ENCODE measurements at regions not wholly inside any gene's neighbourhood (a gene's known extent, or its start where the extent isn't known, plus 50 kb on each side); places are given as distances from the start of the nearest gene placed in this dataset.
"Not testable (repeated sequence)": the region's sequence is repeated elsewhere in the genome, so short reads cannot be mapped to it uniquely, and the experiment has no call there.

DNA sequence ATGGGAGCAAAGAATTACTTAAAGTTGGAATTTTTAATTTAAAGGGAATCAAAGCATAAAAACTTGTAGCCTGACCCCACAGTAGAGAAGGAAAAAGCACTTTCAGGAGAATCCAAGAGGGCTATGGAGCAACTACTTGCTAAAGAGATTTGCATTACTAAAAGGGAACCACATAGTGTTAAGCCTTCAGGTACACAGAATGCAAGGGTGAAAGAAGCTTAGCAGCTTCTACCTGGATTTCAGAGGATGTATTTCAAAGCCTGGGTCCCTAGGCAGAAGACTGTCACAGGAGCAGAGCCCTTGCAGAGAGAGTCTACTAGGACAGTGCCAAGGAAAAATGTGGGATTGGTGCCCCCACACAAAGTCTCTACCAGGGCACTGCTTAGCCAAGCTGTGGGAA lies 575.0 kb downstream of the GBE1 start:
- no peak for DNase-seq (ENCODE audit: low read depth in 2 of 2)

- DNase-seq (ENCODE audit: low read depth in 2 of 2) = not testable (repeated sequence)
Observed at GRCh38 chr3:81182086-81182875, 579.2 kb downstream of the GBE1 start.

- DNase-seq (ENCODE audit: low read depth in 2 of 2) = no peak
Observed at GRCh38 chr3:81173514-81173913, 587.9 kb downstream of the GBE1 start.

GRCh38 chr3:81170298-81170697 lies 591.1 kb downstream of the GBE1 start:
- no peak for DNase-seq (ENCODE audit: low read depth in 2 of 2)

DNA sequence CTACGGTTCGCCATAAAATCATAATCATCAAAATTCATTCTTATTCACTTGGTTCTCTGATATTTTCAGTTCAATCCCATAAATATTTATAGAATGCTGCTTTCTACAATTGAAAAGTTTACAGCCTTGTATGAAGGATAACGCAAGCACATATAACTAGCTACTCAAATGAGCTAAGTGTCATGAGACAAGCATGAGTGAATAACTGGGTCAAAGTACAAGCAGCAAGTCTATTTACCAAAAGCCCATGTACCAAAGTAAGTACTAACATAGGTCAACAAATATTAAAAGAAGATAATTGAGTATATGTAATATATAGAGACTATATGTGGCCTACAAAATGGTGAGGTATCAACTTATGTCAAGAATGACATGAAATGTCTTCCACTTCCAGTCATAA lies 596.6 kb downstream of the GBE1 start:
- no peak for DNase-seq (ENCODE audit: low read depth in 2 of 2)

GRCh38 chr3:81161851-81162250 lies 599.6 kb downstream of the GBE1 start:
- no peak for DNase-seq (ENCODE audit: low read depth in 2 of 2)

DNA sequence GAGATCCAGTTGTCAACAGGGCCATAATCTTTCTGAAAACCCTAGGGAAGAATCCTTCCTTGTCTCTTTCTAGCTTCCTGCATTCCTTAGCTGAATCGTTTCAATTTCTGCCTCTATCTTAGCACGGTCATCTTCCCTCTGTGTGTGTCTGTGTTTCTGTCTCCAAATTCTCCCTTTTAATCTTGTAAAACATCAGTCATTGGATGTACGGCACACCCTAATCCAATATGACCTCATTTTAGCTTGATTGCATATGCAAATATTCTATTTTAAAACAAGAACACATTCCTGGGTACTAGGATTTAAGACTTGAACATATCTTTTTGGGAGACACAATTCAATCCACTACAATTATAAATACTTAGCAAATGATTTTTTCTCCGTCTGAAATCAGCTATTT lies 600.3 kb downstream of the GBE1 start:
- DNase-seq (ENCODE audit: low read depth in 2 of 2) = no peak

DNA sequence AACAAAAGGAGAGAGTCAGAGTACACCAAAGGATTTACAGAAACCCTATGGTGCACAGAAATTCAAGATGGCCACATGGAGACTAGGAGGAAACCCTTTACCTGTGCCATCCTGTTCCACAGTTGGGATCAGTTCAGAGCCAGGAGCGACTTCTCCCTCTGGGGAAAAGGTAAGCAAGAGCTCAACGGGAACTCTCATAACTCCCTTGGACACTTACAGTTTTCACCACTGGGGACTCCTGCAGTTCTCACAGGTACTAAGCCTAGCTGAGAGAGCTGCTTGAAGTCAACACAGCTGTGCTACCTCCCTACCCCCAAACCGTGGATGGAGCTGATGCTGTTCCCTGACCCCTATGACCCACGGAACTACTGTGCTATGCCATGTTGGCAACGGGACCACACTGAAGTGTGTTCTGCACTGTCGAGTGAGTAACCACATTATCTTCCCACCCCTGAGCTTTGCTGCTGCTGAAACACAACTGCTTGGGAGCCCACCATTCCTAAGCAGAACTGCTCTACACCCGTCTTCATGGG lies 606.8 kb downstream of the GBE1 start:
- no peak for DNase-seq (ENCODE audit: low read depth in 2 of 2)

DNA sequence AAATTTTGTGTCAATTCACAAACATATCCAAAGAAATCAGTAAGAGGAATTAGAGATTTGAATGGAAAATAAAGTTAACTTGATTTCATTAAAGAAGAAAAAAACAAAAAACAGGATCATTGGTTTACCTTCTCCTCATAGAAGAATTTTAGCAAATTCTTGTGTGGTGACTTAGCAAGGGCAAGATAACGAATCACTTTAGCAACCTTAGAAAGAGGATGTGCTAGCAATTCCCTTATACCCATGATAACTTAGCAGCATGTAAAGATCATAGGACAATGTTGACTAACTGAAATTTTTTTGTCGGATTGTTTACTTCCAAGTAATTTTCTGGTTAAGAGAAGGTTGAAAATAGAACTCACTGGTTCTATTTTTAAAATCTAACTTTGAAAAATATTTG lies 609.3 kb downstream of the GBE1 start:
- DNase-seq (ENCODE audit: low read depth in 2 of 2) = no peak

DNA sequence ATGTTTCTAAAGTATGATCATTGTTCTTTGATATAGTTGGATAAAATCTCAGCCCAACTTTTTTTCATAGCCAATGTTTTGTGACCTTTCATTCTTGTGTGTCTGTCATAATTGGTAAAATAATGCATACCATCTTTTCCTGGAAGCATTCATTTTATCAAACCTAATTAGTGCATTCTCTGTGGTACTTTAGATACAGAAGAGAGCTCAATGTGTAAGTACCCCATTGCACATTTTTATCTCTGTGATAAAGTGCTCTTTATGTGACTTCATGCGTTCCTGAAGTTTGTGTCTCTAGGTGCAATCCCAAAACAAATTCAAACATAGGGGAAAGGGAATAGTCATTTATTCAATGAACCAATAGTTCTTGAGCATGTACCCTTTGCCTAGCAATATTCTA lies 628.5 kb downstream of the GBE1 start:
- no peak for DNase-seq (ENCODE audit: low read depth in 2 of 2)

DNA sequence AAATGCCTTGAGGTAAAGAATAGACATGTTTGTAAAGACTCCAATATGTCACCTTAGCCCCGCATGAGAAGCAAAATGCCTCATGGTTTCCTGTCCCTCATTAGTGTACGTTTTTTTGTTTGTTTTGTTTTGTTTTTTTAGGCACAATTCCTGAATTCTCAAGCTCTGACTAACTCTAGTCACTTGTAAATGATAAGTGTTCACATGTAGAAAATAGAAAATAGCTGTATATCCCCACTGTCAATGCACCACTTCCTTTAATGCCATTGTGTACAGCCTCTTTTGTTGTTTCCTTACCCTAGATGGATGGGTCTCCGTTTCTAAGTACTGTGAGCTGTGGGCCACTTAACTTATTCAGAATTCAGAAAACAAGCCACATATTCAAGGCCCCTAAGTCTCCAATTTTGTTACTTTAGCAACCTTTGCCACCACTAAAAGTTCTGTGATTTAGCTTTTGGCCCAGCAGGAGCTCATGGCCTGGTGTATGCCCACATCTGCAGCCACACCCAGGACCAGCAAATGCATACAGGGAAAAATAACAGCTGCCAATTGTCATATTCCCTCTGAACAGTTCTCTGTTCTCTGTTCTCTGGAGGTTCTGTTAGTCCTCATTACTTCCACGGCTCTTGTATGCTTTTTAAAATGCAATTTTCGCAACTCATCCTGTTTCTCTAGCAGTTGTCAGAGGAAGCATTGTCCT lies 655.5 kb downstream of the GBE1 start:
- no peak for DNase-seq (ENCODE audit: low read depth in 2 of 2)

- no peak for DNase-seq (ENCODE audit: low read depth in 2 of 2)
Observed at GRCh38 chr3:81105206-81105605, 656.2 kb downstream of the GBE1 start.

DNA sequence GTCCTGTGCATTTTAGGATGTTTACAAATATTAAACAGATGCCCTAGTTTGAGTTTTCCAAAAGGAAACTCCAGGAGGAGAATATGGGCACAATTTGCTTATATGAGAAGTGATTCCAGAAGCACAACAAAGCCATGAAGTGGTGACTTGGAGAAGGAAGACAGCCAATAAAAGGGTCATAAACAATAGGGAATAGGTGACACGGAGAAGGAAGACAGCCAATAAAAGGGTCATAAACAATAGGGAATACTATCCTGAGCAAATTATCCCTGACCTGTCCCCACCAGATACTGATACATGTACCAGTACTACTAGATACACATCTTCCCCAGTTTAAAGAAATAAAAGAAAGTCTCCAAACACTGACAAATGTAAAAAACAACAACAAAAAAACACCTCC lies 663.6 kb downstream of the GBE1 start:
- DNase-seq (ENCODE audit: low read depth in 2 of 2) = no peak

DNA sequence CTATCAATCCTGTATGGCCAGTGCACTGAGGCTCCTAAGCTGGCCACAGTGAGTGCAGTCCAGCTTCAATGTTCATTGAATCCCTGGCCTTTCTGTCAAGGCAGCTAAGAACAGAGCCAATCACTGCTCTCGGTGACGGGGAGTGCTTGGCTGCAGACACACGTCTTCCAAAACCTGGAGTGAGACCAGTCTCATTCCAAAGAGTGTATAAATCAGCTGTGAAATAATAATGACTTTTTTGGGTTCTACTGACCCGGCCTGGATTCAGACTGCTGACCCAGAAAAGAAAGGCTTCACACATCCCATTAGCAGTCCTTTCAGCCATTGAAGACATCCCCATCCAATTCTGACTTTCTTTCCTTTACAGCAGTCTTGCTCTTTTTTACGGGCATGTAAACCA lies 665.5 kb downstream of the GBE1 start:
- DNase-seq (ENCODE audit: low read depth in 2 of 2) = no peak

DNA sequence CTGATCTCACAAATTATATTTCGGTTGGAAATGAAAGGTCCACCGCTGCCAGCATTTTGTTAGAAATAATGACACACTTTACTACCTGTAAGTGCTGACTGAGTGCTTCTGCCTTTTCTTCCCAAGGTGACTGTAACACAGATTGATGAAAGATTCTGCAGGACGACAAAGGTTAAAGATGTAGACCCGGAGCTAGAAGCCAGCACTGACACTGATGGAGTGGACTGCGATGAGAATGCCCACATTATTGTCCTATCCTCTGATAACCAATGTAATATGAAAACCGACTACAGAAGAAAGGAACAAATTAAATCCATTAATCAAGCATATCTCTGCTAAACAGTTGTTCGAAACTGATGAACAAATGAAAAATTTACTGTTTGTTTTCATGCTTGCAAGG lies 666.5 kb downstream of the GBE1 start:
- no peak for DNase-seq (ENCODE audit: low read depth in 2 of 2)

DNA sequence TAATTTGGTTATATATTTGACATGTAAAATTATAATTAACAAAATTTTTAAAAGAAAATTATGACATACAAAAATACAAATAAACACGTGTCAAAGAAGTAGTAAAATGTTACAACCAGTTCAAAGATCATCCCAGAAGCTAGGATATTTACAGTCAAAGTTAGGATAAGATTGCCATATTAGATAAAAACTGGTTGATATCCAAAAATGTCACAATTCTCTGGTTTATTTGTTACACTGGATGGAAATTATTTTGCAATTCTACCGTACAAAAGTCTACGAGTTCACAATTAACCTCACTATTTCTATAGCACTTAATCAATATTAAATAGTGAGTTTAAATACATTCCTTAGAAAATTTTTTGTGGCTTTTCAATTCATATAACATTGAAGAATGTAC lies 673.8 kb downstream of the GBE1 start:
- DNase-seq (ENCODE audit: low read depth in 2 of 2) = no peak

DNA sequence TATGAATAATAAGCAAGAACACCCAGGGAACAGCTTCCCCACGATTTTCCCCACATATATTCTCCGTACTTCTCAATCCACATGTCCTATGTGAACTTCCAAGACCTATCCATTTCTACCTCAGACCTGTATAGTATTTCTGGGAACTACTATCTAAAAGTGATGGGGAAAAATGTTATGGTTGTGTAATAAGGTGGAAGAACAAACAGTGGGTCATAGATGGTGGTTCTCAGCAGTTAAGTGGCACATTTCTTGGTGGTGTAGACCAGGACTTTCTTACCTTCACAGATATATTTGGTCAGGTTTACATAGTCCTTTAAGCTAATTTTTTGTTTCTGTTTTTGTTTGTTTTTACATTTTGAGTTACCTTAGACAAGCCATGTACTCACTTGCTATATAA lies 675.1 kb downstream of the GBE1 start:
- no peak for DNase-seq (ENCODE audit: low read depth in 2 of 2)

GRCh38 chr3:81080608-81081007 lies 680.8 kb downstream of the GBE1 start:
- DNase-seq (ENCODE audit: low read depth in 2 of 2) = no peak

DNA sequence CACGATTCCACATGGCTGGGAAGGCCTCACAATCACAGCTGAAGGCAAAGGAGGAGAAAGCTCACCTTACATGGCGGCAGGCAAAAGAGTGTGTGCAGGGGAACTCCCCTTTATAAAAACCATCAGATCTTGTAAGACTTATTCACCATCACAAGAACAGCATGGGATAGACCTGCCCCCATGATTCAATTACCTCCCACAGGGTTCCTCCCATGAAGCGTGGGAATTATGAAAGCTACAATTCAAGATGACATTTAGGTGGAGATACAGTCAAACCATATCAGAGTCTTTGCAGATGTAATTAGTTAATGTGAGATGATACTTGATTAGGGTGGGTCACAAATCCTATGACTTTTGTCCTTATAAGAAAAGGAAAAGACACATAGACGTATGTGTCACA lies 688.9 kb downstream of the GBE1 start:
- DNase-seq (ENCODE audit: low read depth in 2 of 2) = no peak

- no peak for DNase-seq (ENCODE audit: low read depth in 2 of 2)
Observed at GRCh38 chr3:81068546-81068945, 692.9 kb downstream of the GBE1 start.

DNA sequence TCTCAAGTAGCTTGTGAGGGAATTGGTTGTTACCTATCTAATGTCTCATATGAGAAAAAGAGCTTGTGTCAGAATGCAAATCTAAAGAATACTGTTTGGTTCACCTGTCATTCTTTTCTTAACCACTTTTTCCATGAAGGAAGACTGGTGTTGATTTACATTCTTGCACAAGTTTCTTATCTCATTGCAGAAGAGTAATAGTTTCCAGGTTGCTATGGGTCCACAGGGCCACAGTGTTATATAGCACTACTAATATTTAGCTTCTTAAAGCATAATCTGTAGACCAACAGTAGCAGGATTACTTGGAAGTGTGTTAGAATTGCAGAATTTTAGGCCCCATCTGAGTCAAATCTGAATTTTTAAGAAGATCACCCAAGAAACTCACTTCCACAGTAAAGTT lies 697.5 kb downstream of the GBE1 start:
- DNase-seq (ENCODE audit: low read depth in 2 of 2) = no peak

GRCh38 chr3:81051133-81051532 lies 710.3 kb downstream of the GBE1 start:
- DNase-seq (ENCODE audit: low read depth in 2 of 2) = not testable (repeated sequence)

- DNase-seq (ENCODE audit: low read depth in 2 of 2) = no peak
Observed at GRCh38 chr3:81048058-81048665, 713.3 kb downstream of the GBE1 start.

All from stimulated activated CD4-positive, alpha-beta T cell treated with anti-CD3 and anti-CD28 coated beads, Interleukin-15, amount 100 ng/mL, for 48 hours (primary cell).